Nephron progenitor cell (in vitro differentiated cells): ENCODE measurements at regions not wholly inside any gene's neighbourhood (a gene's known extent, or its start where the extent isn't known, plus 50 kb on each side); places are given as distances from the start of the nearest gene placed in this dataset.

Experiments used
- DNase-seq: peaks from one replicate; pipeline ENCODE4 v3.0.0; 2021
- H3K27ac Mint-ChIP-seq: 2 replicates; pipeline ENCODE4 v1.8.0; 2021; ENCODE audit warnings: mild to moderate bottlenecking, moderate library complexity, mixed read lengths
- H3K27me3 Mint-ChIP-seq: 2 replicates; pipeline ENCODE4 v1.8.0; 2021; ENCODE audit warnings: mild to moderate bottlenecking, low read depth, mixed read lengths; ENCODE audit not compliant: poor library complexity
- H3K36me3 Mint-ChIP-seq: 2 replicates; pipeline ENCODE4 v1.8.0; 2021; ENCODE audit warnings: low read depth, mixed read lengths
- H3K4me1 Mint-ChIP-seq: 2 replicates; pipeline ENCODE4 v1.8.0; 2021; ENCODE audit warnings: mixed read lengths
- H3K4me3 Mint-ChIP-seq: 2 replicates; pipeline ENCODE4 v1.8.0; 2021; ENCODE audit warnings: mild to moderate bottlenecking, moderate library complexity, mixed read lengths
- H3K9me3 Mint-ChIP-seq: 2 replicates; pipeline ENCODE4 v1.8.0; 2021; ENCODE audit warnings: mild to moderate bottlenecking, moderate library complexity, mixed read lengths
- TF ChIP-seq, protein P1 (sequence below): fragments of 200-600 bp; sonication (generic); IDR thresholded peaks from 2 replicates; pipeline ENCODE4 v1.5.0; 2021; ENCODE audit warnings: antibody characterized with exemption

- H3K27ac Mint-ChIP-seq = no peak overlapping the region
- H3K27me3 Mint-ChIP-seq = peaks cover 28% of the 10 kb centered on the region
- peaks cover 15% of the 10 kb centered on the region for H3K4me1 Mint-ChIP-seq
- no peak overlapping the region for H3K4me3 Mint-ChIP-seq
- no peak for DNase-seq
- TF ChIP-seq, protein P1, sequence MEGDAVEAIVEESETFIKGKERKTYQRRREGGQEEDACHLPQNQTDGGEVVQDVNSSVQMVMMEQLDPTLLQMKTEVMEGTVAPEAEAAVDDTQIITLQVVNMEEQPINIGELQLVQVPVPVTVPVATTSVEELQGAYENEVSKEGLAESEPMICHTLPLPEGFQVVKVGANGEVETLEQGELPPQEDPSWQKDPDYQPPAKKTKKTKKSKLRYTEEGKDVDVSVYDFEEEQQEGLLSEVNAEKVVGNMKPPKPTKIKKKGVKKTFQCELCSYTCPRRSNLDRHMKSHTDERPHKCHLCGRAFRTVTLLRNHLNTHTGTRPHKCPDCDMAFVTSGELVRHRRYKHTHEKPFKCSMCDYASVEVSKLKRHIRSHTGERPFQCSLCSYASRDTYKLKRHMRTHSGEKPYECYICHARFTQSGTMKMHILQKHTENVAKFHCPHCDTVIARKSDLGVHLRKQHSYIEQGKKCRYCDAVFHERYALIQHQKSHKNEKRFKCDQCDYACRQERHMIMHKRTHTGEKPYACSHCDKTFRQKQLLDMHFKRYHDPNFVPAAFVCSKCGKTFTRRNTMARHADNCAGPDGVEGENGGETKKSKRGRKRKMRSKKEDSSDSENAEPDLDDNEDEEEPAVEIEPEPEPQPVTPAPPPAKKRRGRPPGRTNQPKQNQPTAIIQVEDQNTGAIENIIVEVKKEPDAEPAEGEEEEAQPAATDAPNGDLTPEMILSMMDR = no peak
- H3K36me3 Mint-ChIP-seq = no peaks in the 10 kb centered on the region
- no peaks in the 10 kb centered on the region for H3K9me3 Mint-ChIP-seq
These were observed 87.7 kb downstream of the RMI2 start for GRCh38 chr16:11432856-11433395.

GRCh38 chr16:11435576-11435975, 90.3 kb downstream of the RMI2 start:
- peaks cover 13% of the 10 kb centered on the region for H3K9me3 Mint-ChIP-seq
- no peak overlapping the region for H3K27ac Mint-ChIP-seq
- TF ChIP-seq, protein P1 = no peak
- peaks cover 19% of the 10 kb centered on the region for H3K4me1 Mint-ChIP-seq
- DNase-seq = no peak
- H3K27me3 Mint-ChIP-seq = peaks cover 31% of the 10 kb centered on the region
- no peak overlapping the region for H3K4me3 Mint-ChIP-seq
- H3K36me3 Mint-ChIP-seq = peaks cover 3% of the 10 kb centered on the region

DNA sequence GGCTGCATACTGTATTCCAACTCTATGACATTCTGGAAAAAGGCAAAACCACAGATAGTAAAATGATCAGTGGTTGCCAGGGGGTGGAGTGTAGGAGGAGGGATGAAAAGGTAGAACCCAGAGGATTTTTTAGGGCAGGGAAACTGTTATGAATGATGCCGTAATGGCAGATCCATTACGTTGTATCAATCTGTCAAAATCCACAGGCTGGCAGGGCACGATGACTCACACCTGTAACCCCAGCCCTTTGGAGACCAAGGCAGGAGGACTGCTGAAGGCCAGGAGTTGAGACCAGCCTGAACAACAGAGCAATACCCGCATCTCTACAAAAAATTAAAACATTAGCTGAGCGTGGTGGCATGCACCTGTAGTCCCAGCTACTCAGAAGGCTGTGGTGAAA, 91.8 kb downstream of the RMI2 start:
- TF ChIP-seq, protein P1 = no peak
- DNase-seq = no peak
- peaks cover 27% of the 10 kb centered on the region for H3K9me3 Mint-ChIP-seq
- no peak overlapping the region for H3K27ac Mint-ChIP-seq
- H3K4me1 Mint-ChIP-seq = peaks cover 19% of the 10 kb centered on the region
- no peak overlapping the region for H3K4me3 Mint-ChIP-seq
- peaks cover 30% of the 10 kb centered on the region for H3K27me3 Mint-ChIP-seq
- H3K36me3 Mint-ChIP-seq = peaks cover 4% of the 10 kb centered on the region

- Mint-ChIP-seq H3K4me3 (no peak overlapping the region), H3K9me3 (peaks cover 27% of the 10 kb centered on the region), H3K27me3 (peaks cover 20% of the 10 kb centered on the region), H3K4me1 (peaks cover 19% of the 10 kb centered on the region), H3K36me3 (peaks cover 4% of the 10 kb centered on the region), H3K27ac (peak overlapping the region; percentile 68)
- TF ChIP-seq, protein P1 = no peak
- no peak for DNase-seq
These were observed 94.8 kb downstream of the RMI2 start for GRCh38 chr16:11439790-11440656.

- TF ChIP-seq, protein P1 = no peak
- Mint-ChIP-seq H3K36me3 (peaks cover 4% of the 10 kb centered on the region), H3K27ac (no peak overlapping the region), H3K27me3 (peaks cover 22% of the 10 kb centered on the region), H3K4me1 (peaks cover 19% of the 10 kb centered on the region), H3K9me3 (peaks cover 27% of the 10 kb centered on the region), H3K4me3 (no peak overlapping the region)
- no peak for DNase-seq
These were observed 95.4 kb downstream of the RMI2 start for GRCh38 chr16:11440657-11441012.
